Epithelial cell of proximal tubule (primary cell): ENCODE measurements at regions not wholly inside any gene's neighbourhood (a gene's known extent, or its start where the extent isn't known, plus 50 kb on each side); places are given as distances from the start of the nearest gene placed in this dataset.
"Not testable (repeated sequence)": the region's sequence is repeated elsewhere in the genome, so short reads cannot be mapped to it uniquely, and the experiment has no call there.

Experiments used
- DNase-seq: peaks from one replicate; pipeline ENCODE4 v3.0.0-alpha.2; 2011; ENCODE audit warnings: low read depth
- H3K4me3 ChIP-seq: 2 replicates; pipeline ENCODE4 v1.5.1; 2011; ENCODE audit warnings: low read depth, mild to moderate bottlenecking, low read length
- CTCF ChIP-seq: conservative IDR thresholded peaks from 2 replicates; pipeline ENCODE4 v1.5.1; 2012; ENCODE audit warnings: low read depth, mild to moderate bottlenecking, low read length

- H3K4me3 ChIP-seq: no peak overlapping the region
- DNase-seq: no peak
- TF ChIP-seq CTCF: no peak
Observed at GRCh38 chr10:8158193-8159071, 103.9 kb downstream of the GATA3 start.

- DNase-seq: no peak
- H3K4me3 ChIP-seq: no peak overlapping the region
- no peak for TF ChIP-seq CTCF
Observed at GRCh38 chr10:8159341-8160165, 105.1 kb downstream of the GATA3 start.

GRCh38 chr10:8163824-8164223, 109.3 kb downstream of the GATA3 start:
- no peak for TF ChIP-seq CTCF
- H3K4me3 ChIP-seq: no peak overlapping the region

GRCh38 chr10:8164640-8165039, 110.2 kb downstream of the GATA3 start:
- DNase-seq, H3K4me3 ChIP-seq: not testable (repeated sequence)

More at GRCh38 chr10:8163824-8164223, 109.3 kb downstream of the GATA3 start:
- no peak for DNase-seq

- H3K4me3 ChIP-seq: no peak overlapping the region
- DNase-seq: no peak
- TF ChIP-seq CTCF: no peak
Observed at GRCh38 chr10:8168836-8169235, 114.3 kb downstream of the GATA3 start.

GRCh38 chr10:8171008-8171407, 116.5 kb downstream of the GATA3 start:
- TF ChIP-seq CTCF: no peak
- no peak overlapping the region for H3K4me3 ChIP-seq
- no peak for DNase-seq

- H3K4me3 ChIP-seq: no peak overlapping the region
- DNase-seq: no peak
- no peak for TF ChIP-seq CTCF
Observed at GRCh38 chr10:8172604-8173003, 118.1 kb downstream of the GATA3 start.
